Endothelial cell of umbilical vein (primary cell): ENCODE measurements at regions not wholly inside any gene's neighbourhood (a gene's known extent, or its start where the extent isn't known, plus 50 kb on each side); places are given as distances from the start of the nearest gene placed in this dataset.

Experiments
- BruUV-seq: library from RNA; stranded (reverse); fragments of 400-500 nt; replicated peaks from 2 replicates; lab custom pipeline; 2021; lab: Mats Ljungman, UMichigan
- CTCF ChIA-PET: fragments of 300-600, 350-600 bp; sonication (Branson Sonifier 250); formaldehyde crosslinking; loops from one replicate; lab custom pipeline; 2021; ENCODE audit warnings: antibody characterized with exemption, inconsistent platforms; lab: Charles Lee
- POLR2A ChIA-PET: fragments of 300-600, 350-600 bp; sonication (Branson Sonifier 250); formaldehyde crosslinking; loops from one replicate; lab custom pipeline; 2021; ENCODE audit warnings: antibody characterized with exemption, inconsistent platforms; lab: Charles Lee
- DNase-seq: peaks from one replicate; pipeline ENCODE4 v3.0.0-alpha.2; 2011; ENCODE audit warnings: low read depth, low spot score
- FAIRE-seq: peaks from 2 replicates; lab custom pipeline; 2011; peaks lifted over from hg19 to GRCh38; lab: Jason Lieb, UNC
- H2AFZ ChIP-seq: 2 replicates; pipeline ENCODE4 v1.6.0; 2012; ENCODE audit warnings: low read depth, low read length, control low read depth, inconsistent platforms
- H3K27ac ChIP-seq: 2 replicates; pipeline ENCODE4 v1.5.1; 2011; ENCODE audit warnings: low read depth, mild to moderate bottlenecking, control low read depth, low read length, moderate library complexity; ENCODE audit not compliant: insufficient read depth
- H3K27me3 ChIP-seq, 2 experiments: 2 replicates each; pipeline versions ENCODE4 v1.6.0 to v1.6.1; 2011; ENCODE audit warnings: low read length in 2 of 2, mixed read lengths in 1 of 2; ENCODE audit not compliant: control insufficient read depth in 2 of 2, insufficient read depth in 2 of 2
- H3K36me3 ChIP-seq, 2 experiments: 2 replicates in 1 of 2; 3 replicates in 1 of 2; pipeline ENCODE4 v1.5.1; 2011; ENCODE audit warnings: low read length in 2 of 2, mild to moderate bottlenecking in 1 of 2, moderate library complexity in 1 of 2; ENCODE audit not compliant: control insufficient read depth in 2 of 2, insufficient read depth in 2 of 2; ENCODE audit errors: extremely low read depth in 1 of 2
- H3K4me1 ChIP-seq: 3 replicates; pipeline ENCODE4 v1.5.1; 2011; ENCODE audit warnings: mild to moderate bottlenecking, low read length; ENCODE audit not compliant: control insufficient read depth, insufficient read depth; ENCODE audit errors: extremely low read depth
- H3K4me2 ChIP-seq: 2 replicates; pipeline ENCODE4 v1.6.1; 2011; ENCODE audit warnings: low read length, control low read depth, mixed read lengths; ENCODE audit not compliant: insufficient read depth
- H3K4me3 ChIP-seq, 3 experiments: fragments of 200-600 bp in 1 of 3; sonication (generic), shearing (Covaris generic) in 1 of 3; replicated peaks in 1 of 3; 2 replicates each; pipeline ENCODE4 v1.5.1; 2011 to 2016; ENCODE audit warnings: control low read depth in 3 of 3, low read length in 3 of 3, mild to moderate bottlenecking in 2 of 3, inconsistent platforms in 1 of 3, low read depth in 1 of 3, moderate library complexity in 1 of 3; ENCODE audit not compliant: insufficient read depth in 1 of 3
- H3K79me2 ChIP-seq: 2 replicates; pipeline ENCODE4 v1.6.0; 2012; ENCODE audit warnings: low read length, inconsistent platforms; ENCODE audit not compliant: control insufficient read depth, insufficient read depth
- H3K9ac ChIP-seq: replicated peaks from 2 replicates; pipeline ENCODE3; 2011; ENCODE audit warnings: low read length, control low read depth; ENCODE audit not compliant: insufficient read depth; ENCODE audit errors: extremely low read depth
- H3K9me1 ChIP-seq: replicated peaks from 3 replicates; pipeline ENCODE4 v1.6.0; 2011; ENCODE audit warnings: mild to moderate bottlenecking, low read length; ENCODE audit not compliant: control insufficient read depth, insufficient read depth; ENCODE audit errors: extremely low read depth
- H3K9me3 ChIP-seq: replicated peaks from 2 replicates; pipeline ENCODE4 v1.5.1; 2012; ENCODE audit warnings: low read length, inconsistent platforms; ENCODE audit not compliant: control insufficient read depth, insufficient read depth
- H4K20me1 ChIP-seq: replicated peaks from 2 replicates; pipeline ENCODE3; 2011; ENCODE audit warnings: mild to moderate bottlenecking, low read length; ENCODE audit not compliant: control insufficient read depth, insufficient read depth; ENCODE audit errors: extremely low read depth
- FOS ChIP-seq: IDR thresholded peaks from 2 replicates; pipeline ENCODE4 v1.6.1; 2011; ENCODE audit warnings: mild to moderate bottlenecking, low read length, moderate library complexity, borderline replicate concordance; ENCODE audit not compliant: insufficient read depth
- GATA2 ChIP-seq: IDR thresholded peaks from 2 replicates; pipeline ENCODE4 v1.7.0; 2011; ENCODE audit warnings: low read depth, mild to moderate bottlenecking, moderate library complexity, mixed read lengths, low read length; ENCODE audit not compliant: insufficient read length, insufficient read depth
- JUN ChIP-seq: IDR thresholded peaks from 2 replicates; pipeline ENCODE4 v1.6.1; 2011; ENCODE audit warnings: borderline replicate concordance, low read depth; ENCODE audit not compliant: insufficient read length, insufficient read depth
- MYC ChIP-seq: IDR thresholded peaks from one replicate; pipeline ENCODE4 v1.6.1; 2011; ENCODE audit warnings: mild to moderate bottlenecking, low read depth, low read length
- POLR2A ChIP-seq: IDR thresholded peaks from 2 replicates; pipeline ENCODE4 v1.6.1; 2012; ENCODE audit warnings: low read depth, mild to moderate bottlenecking, control low read depth, low read length
- POLR2AphosphoS5 ChIP-seq: IDR thresholded peaks from 2 replicates; pipeline ENCODE4 v1.6.1; 2012; ENCODE audit warnings: low read depth, mild to moderate bottlenecking, control low read depth, low read length, moderate library complexity; ENCODE audit not compliant: insufficient read depth
- dilution Hi-C: fragments of 300-500 bp; cut with MboI; formaldehyde crosslinking; loops from one replicate; pipeline ENCODE4 v1.15.0; 2019; ENCODE audit warnings: low sequenced_read_pairs; ENCODE audit not compliant: extremely low pct_ligation_motif_present
- intact Hi-C: fragments of 100-400 bp; cut with micrococcal nuclease; formaldehyde crosslinking; loops from one replicate; pipeline ENCODE4 v1.10.0; 2022
- TF ChIP-seq, protein P1 (sequence below): IDR thresholded peaks from 2 replicates; pipeline ENCODE4 v1.6.1; 2011; ENCODE audit not compliant: insufficient read depth, insufficient read length
- TF ChIP-seq, protein P2 (sequence below), 2 donors: IDR thresholded peaks; 1 replicate in 1 of 2; 2 replicates in 1 of 2; pipeline ENCODE4 v1.5.1; 2011; ENCODE audit warnings: low read length in 2 of 2, mild to moderate bottlenecking in 2 of 2, moderate library complexity in 2 of 2, control low read depth in 1 of 2, inconsistent platforms in 1 of 2, low read depth in 1 of 2; ENCODE audit not compliant: insufficient read depth in 1 of 2; ENCODE audit errors: extremely low read depth in 1 of 2

DNA sequence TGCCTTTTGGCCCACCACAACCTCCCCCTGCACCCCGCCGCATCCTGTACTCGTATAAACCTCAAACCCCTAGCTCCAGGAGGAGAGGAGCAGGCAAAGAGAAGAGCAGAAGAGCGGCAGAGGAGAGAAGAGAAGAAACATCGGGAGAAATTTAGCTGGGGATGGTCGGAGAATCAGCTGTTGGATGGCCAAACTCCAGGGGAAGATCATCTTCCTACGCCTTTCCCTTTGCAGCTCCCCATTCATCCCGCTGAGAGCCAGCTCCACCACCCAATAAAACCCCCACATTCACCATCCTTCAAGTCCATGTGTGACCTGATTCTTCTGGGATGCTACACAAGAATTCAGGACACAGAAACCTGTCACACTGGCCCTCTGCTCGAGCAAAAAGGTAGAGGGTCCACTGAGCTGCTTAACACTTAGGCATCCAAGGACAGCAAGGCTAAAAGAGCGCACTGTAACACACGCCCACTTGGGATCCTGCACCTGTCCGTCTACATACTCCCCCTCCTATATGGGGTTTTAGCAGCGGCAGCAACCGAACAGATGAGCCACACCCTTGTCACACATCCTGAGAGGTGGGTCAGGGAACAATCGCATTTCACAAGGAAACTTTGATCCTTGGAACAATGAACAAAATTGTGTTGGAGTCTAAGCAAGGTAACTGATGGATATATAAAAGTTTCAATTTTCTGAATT, 51.6 kb upstream of the MIR17HG start:
- H3K27me3 ChIP-seq, result peaks cover 5 to 7% of the 10 kb centered on the region in 2 experiments
- ChIA-PET POLR2A (no interaction called here), CTCF (interaction anchor here (1.0 to 1.4 kb wide), 2 partner anchors 28 to 31 kb away, joined by 3 to 4 read pairs; no protein-coding TSS in a partner anchor)
- H3K79me2 ChIP-seq, result no peaks in the 10 kb centered on the region
- no peak for FAIRE-seq
- no peaks in the 10 kb centered on the region for H3K36me3 ChIP-seq
- no peak overlapping the region for H3K4me3 ChIP-seq
- H4K20me1 ChIP-seq, result no peaks in the 10 kb centered on the region
- no peak overlapping the region for H2AFZ ChIP-seq
- no peak overlapping the region for H3K9ac ChIP-seq
- TF ChIP-seq, protein P1, sequence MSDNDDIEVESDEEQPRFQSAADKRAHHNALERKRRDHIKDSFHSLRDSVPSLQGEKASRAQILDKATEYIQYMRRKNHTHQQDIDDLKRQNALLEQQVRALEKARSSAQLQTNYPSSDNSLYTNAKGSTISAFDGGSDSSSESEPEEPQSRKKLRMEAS, result no peak
- TF ChIP-seq MYC (no peak), POLR2AphosphoS5 (no peak), GATA2 (no peak), FOS (no peak), JUN (no peak), POLR2A (no peak)
- TF ChIP-seq, protein P2, sequence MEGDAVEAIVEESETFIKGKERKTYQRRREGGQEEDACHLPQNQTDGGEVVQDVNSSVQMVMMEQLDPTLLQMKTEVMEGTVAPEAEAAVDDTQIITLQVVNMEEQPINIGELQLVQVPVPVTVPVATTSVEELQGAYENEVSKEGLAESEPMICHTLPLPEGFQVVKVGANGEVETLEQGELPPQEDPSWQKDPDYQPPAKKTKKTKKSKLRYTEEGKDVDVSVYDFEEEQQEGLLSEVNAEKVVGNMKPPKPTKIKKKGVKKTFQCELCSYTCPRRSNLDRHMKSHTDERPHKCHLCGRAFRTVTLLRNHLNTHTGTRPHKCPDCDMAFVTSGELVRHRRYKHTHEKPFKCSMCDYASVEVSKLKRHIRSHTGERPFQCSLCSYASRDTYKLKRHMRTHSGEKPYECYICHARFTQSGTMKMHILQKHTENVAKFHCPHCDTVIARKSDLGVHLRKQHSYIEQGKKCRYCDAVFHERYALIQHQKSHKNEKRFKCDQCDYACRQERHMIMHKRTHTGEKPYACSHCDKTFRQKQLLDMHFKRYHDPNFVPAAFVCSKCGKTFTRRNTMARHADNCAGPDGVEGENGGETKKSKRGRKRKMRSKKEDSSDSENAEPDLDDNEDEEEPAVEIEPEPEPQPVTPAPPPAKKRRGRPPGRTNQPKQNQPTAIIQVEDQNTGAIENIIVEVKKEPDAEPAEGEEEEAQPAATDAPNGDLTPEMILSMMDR (IDR thresholded peaks at IDR 0.05; ENCODE audit: extremely low read depth in 1 of 2, insufficient read depth in 1 of 2, low read depth in 1 of 2, low read length in 2 of 2), result no peak
- no peaks in the 10 kb centered on the region for H3K9me3 ChIP-seq
- no peak overlapping the region for H3K4me2 ChIP-seq
- H3K27ac ChIP-seq, result no peak overlapping the region
- BruUV-seq, result no TSS peak
- intact Hi-C loops (no loop called here), dilution Hi-C loops (no loop called here)
- no peaks in the 10 kb centered on the region for H3K4me1 ChIP-seq
- no peaks in the 10 kb centered on the region for H3K9me1 ChIP-seq
- DNase-seq, result no peak
